Esophagus muscularis mucosa (tissue), 4 donors: ENCODE measurements at regions not wholly inside any gene's neighbourhood (a gene's known extent, or its start where the extent isn't known, plus 50 kb on each side); places are given as distances from the start of the nearest gene placed in this dataset.

Experiments
- DNase-seq: peaks from one replicate; pipeline ENCODE4 v3.0.0-alpha.2; 2017; ENCODE audit errors: extremely low spot score
- H3K27ac ChIP-seq, 4 donors: fragments of 200-600 bp; sonication (generic); replicated peaks in 1 of 4; 1 replicate in 3 of 4; 2 replicates in 1 of 4; pipeline ENCODE4 v1.5.1; 2016 to 2019; ENCODE audit warnings: mild to moderate bottlenecking in 1 of 4
- H3K27me3 ChIP-seq, 4 donors: fragments of 200-600 bp; sonication (generic); one replicate each; pipeline versions ENCODE4 v1.5.1 to v1.6.0; 2016 to 2019
- H3K36me3 ChIP-seq, 4 donors: fragments of 200-600 bp; sonication (generic); one replicate each; pipeline ENCODE4 v1.5.1; 2016 to 2019
- H3K4me1 ChIP-seq, 4 donors: fragments of 200-600 bp; sonication (generic); one replicate each; pipeline ENCODE4 v1.5.1; 2016 to 2019
- H3K4me3 ChIP-seq, 4 donors: fragments of 200-600 bp; sonication (generic); 1 replicate in 2 of 4; 2 replicates in 2 of 4; pipeline ENCODE4 v1.5.1; 2016 to 2019; ENCODE audit warnings: mild to moderate bottlenecking in 4 of 4, moderate library complexity in 1 of 4
- H3K9me3 ChIP-seq, 4 donors: fragments of 200-600 bp; sonication (generic); 1 replicate in 3 of 4; 2 replicates in 1 of 4; pipeline ENCODE4 v1.5.1; 2016 to 2019
- EP300 ChIP-seq: sonication (generic); formaldehyde crosslinking; IDR thresholded peaks from one replicate; pipeline ENCODE4 v1.6.1; 2017; ENCODE audit warnings: antibody characterized with exemption
- POLR2A ChIP-seq: fragments of 450-650 bp; IDR thresholded peaks from one replicate; pipeline ENCODE4 v1.6.1; 2017; ENCODE audit warnings: antibody characterized with exemption, moderate library complexity, mild to moderate bottlenecking, low read depth
- POLR2AphosphoS5 ChIP-seq, 2 donors: sonication (generic); formaldehyde crosslinking; IDR thresholded peaks; one replicate each; pipeline ENCODE4 v1.6.1; 2017; ENCODE audit warnings: antibody characterized with exemption in 2 of 2
- WGBS: methylation state at CpG from one replicate; pipeline ENCODE4 v1.1.5; 2018; 5-methylcytosine and 5-hydroxymethylcytosine counted together
- intact Hi-C: fragments of 100-400 bp; cut with DNase I; formaldehyde crosslinking; loops from one replicate; pipeline ENCODE4 v1.15.1; 2023
- TF ChIP-seq, protein P1 (sequence below), 3 experiments: fragments of 200-600 bp in 2 of 3; fragments of 450-650 bp in 1 of 3; sonication (generic) in 2 of 3; IDR thresholded peaks; one replicate each; pipeline ENCODE4 v1.5.1; 2017 to 2019; ENCODE audit warnings: antibody characterized with exemption in 3 of 3, mild to moderate bottlenecking in 2 of 3, moderate library complexity in 1 of 3

DNA sequence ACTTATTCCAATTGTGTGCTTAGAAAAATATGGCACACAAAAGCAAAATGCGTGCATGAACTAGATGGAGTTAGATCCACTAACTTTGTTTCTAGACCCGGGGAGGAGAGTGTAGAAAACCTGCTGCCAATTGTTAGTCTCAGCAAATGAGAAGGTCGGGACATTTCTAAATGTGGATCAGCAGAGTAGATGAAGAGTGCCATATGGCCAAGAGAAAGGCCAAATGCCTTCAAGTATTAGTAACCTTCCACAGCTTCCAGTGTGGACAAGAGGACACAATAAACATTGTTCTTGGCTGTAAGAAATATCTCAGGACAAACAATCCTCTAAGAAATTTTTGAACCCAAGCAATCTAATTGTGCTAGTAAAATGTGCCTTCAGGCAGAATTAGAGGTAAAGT is 690.3 kb downstream of the REEP3 start:
- H3K9me3 ChIP-seq, result no peaks in the 10 kb centered on the region
- TF ChIP-seq POLR2AphosphoS5 (IDR thresholded peaks at IDR 0.05), result no peak
- TF ChIP-seq EP300, result no peak
- TF ChIP-seq, protein P1, sequence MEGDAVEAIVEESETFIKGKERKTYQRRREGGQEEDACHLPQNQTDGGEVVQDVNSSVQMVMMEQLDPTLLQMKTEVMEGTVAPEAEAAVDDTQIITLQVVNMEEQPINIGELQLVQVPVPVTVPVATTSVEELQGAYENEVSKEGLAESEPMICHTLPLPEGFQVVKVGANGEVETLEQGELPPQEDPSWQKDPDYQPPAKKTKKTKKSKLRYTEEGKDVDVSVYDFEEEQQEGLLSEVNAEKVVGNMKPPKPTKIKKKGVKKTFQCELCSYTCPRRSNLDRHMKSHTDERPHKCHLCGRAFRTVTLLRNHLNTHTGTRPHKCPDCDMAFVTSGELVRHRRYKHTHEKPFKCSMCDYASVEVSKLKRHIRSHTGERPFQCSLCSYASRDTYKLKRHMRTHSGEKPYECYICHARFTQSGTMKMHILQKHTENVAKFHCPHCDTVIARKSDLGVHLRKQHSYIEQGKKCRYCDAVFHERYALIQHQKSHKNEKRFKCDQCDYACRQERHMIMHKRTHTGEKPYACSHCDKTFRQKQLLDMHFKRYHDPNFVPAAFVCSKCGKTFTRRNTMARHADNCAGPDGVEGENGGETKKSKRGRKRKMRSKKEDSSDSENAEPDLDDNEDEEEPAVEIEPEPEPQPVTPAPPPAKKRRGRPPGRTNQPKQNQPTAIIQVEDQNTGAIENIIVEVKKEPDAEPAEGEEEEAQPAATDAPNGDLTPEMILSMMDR (IDR thresholded peaks at IDR 0.05), result no peak
- TF ChIP-seq POLR2A, result no peak
- no peak overlapping the region for H3K4me3 ChIP-seq
- H3K27me3 ChIP-seq, result no peaks in the 10 kb centered on the region
- DNase-seq, result no peak
- 57% methylated on average over 3 of the region's 3 CpGs for WGBS
- intact Hi-C loops, result no loop called here
- H3K36me3 ChIP-seq, result no peaks in the 10 kb centered on the region
- H3K27ac ChIP-seq, result no peak overlapping the region
- H3K4me1 ChIP-seq, result no peaks in the 10 kb centered on the region

DNA sequence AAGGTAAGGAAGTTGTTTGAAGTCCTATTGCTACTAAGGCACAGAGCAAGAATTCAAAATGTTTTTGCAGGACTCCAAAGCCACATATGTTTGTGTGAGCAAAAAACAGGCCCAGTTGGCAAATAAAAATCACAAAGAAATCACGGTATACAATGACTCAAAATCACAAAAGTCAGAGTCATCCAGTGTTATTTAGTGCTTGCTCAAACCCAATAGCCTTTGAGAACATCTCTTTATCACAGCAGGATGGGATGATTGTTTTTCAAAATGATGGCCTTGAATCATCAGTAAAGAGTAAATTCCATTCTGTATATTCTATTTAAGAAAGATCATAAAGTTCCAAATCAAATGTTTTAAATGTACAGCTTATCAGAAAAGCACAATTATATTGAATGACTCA is 693.9 kb downstream of the REEP3 start:
- no peak for DNase-seq
- Histone ChIP-seq H3K4me3 (no peak overlapping the region), H3K4me1 (no peaks in the 10 kb centered on the region), H3K27me3 (no peaks in the 10 kb centered on the region), H3K36me3 (no peaks in the 10 kb centered on the region), H3K9me3 (no peaks in the 10 kb centered on the region), H3K27ac (no peak overlapping the region)
- TF ChIP-seq POLR2A (no peak), POLR2AphosphoS5 (IDR thresholded peaks at IDR 0.05) (no peak), EP300 (no peak)
- TF ChIP-seq, protein P1 (IDR thresholded peaks at IDR 0.05), result no peak
- intact Hi-C loops, result no loop called here
- WGBS, result 82% methylated on average over 1 of the region's 1 CpG

DNA sequence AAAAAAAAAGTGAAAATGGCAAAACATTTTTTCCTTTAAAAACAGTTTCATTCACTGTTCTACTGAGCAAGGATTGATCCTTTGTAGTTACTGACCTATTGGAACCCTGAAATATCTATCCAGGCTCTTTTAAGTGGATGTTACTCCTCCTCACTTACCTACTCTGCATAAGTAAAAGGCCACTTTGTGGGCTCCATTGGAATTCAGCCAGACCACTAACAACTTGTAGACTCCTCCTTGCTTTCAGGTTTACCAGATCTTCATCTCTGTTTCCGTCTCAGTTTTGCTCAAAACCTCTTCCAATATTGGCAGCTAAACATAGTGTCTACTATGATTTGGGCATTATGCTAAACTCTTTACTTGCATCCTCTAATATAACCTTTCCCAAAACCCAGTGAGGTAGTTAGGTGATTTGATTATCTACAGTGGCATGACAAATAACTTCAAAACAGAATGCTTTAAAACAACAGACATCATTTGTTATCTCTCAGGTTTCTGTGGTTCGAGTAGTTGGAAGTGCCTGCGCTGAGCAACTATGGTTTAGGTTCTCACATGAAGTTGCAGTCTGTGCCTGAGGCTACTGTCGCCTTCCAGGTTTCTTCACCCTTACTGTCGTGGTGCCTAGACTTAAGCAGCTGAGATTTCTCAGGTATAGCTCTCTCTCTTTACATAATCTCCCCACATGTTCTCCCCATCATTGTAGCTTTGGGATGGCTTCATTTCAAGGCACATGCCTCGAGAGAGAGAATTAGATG is 698.2 kb downstream of the REEP3 start:
- Histone ChIP-seq H3K4me3 (no peak overlapping the region), H3K27ac (no peak overlapping the region), H3K4me1 (no peaks in the 10 kb centered on the region), H3K27me3 (no peaks in the 10 kb centered on the region), H3K36me3 (no peaks in the 10 kb centered on the region), H3K9me3 (peaks cover 0 to 11% (median 9%) of the 10 kb centered on the region in 4 donors)
- intact Hi-C loops, result no loop called here
- TF ChIP-seq EP300 (no peak), POLR2A (no peak), POLR2AphosphoS5 (IDR thresholded peaks at IDR 0.05) (no peak)
- TF ChIP-seq, protein P1 (IDR thresholded peaks at IDR 0.05), result no peak
- 72% methylated on average over 6 of the region's 6 CpGs for WGBS
- DNase-seq, result no peak

DNA sequence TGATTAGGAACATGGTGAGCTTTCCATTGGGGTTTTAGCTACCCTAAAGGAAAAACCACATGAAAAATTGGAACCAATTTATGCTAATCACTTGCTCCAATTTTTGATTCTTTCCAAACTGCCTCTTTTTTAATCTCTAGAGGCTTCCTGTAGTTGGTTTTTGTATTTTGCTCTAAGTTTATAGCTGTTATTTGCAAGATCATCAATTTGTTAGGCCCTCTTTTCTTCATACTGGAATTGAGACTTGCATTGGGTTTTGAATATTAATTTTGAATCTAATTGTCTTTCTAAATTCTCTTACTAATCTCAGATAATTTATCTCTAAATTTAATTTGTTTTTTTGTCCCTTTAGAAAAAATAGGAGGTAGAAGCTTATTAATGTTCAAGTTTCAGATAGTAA is 713.3 kb downstream of the REEP3 start:
- no peaks in the 10 kb centered on the region for H3K36me3 ChIP-seq
- TF ChIP-seq POLR2A (no peak), POLR2AphosphoS5 (IDR thresholded peaks at IDR 0.05) (no peak), EP300 (no peak)
- TF ChIP-seq, protein P1 (IDR thresholded peaks at IDR 0.05), result no peak
- no peak for DNase-seq
- H3K27ac ChIP-seq, result no peak overlapping the region
- H3K9me3 ChIP-seq, result peaks cover 0 to 4% (median 0%) of the 10 kb centered on the region in 4 donors
- H3K4me1 ChIP-seq, result no peaks in the 10 kb centered on the region
- no peaks in the 10 kb centered on the region for H3K27me3 ChIP-seq
- intact Hi-C loops, result no loop called here
- H3K4me3 ChIP-seq, result no peak overlapping the region

DNA sequence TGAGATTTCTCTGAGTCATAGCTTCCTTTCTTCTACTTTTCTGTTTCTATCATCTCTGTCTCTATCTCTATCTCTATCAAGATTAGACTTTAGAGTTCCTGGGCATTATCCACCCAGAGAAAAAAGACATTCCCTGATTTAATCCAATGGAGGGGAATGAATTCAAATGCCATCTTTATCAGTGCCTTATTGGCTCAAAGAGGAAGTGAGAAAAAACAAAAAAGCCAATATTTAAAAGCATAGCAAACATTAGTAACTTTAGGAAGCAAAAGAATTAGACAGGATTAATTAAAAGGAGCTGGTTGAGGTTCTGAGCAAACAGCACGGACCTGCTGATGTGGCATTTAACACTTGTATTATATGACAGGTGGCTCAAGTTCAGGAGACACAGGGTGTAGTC is 736.5 kb downstream of the REEP3 start:
- H3K9me3 ChIP-seq, result no peaks in the 10 kb centered on the region
- no peaks in the 10 kb centered on the region for H3K27me3 ChIP-seq
- TF ChIP-seq POLR2AphosphoS5 (IDR thresholded peaks at IDR 0.05) (no peak), POLR2A (no peak), EP300 (no peak)
- TF ChIP-seq, protein P1 (IDR thresholded peaks at IDR 0.05), result no peak
- H3K4me3 ChIP-seq, result no peak overlapping the region
- no peaks in the 10 kb centered on the region for H3K4me1 ChIP-seq
- no peak for DNase-seq
- no peaks in the 10 kb centered on the region for H3K36me3 ChIP-seq
- intact Hi-C loops, result no loop called here
- WGBS, result 81% methylated on average over 1 of the region's 1 CpG
- no peak overlapping the region for H3K27ac ChIP-seq
